HG03103 (cell line): ENCODE measurements at regions not wholly inside any gene's neighbourhood (a gene's known extent, or its start where the extent isn't known, plus 50 kb on each side); places are given as distances from the start of the nearest gene placed in this dataset.
"Not testable (repeated sequence)": the region's sequence is repeated elsewhere in the genome, so short reads cannot be mapped to it uniquely, and the experiment has no call there.

Source experiments
- ATAC-seq: cut with Tn5 transposase; IDR thresholded peaks from one replicate; pipeline ENCODE4 v1.9.1; 2021; ENCODE audit warnings: low read depth; ENCODE audit not compliant: unreplicated experiment

GRCh38 chr3:194877291-194878119 lies 191.8 kb downstream of the FAM43A start:
- ATAC-seq, result no peak

- ATAC-seq, result no peak
Measured at GRCh38 chr3:194879126-194879877, 193.6 kb downstream of the FAM43A start.

GRCh38 chr3:194879991-194880939 lies 194.6 kb downstream of the FAM43A start:
- ATAC-seq, result no peak

GRCh38 chr3:194880940-194881925 lies 195.6 kb downstream of the FAM43A start:
- ATAC-seq, result no peak

- no peak for ATAC-seq
Measured at GRCh38 chr3:194884649-194885315, 199.1 kb downstream of the FAM43A start.

- no peak for ATAC-seq
Measured at GRCh38 chr3:194885766-194886165, 200.1 kb downstream of the FAM43A start.

GRCh38 chr3:194886836-194887235 lies 201.2 kb downstream of the FAM43A start:
- no peak for ATAC-seq

GRCh38 chr3:194888062-194888461 lies 202.4 kb downstream of the FAM43A start:
- not testable (repeated sequence) for ATAC-seq

GRCh38 chr3:194888916-194889315 lies 203.2 kb downstream of the FAM43A start:
- no peak for ATAC-seq

- no peak for ATAC-seq
Measured at GRCh38 chr3:194890091-194890490, 204.4 kb downstream of the FAM43A start.

GRCh38 chr3:194893121-194893987 lies 207.7 kb downstream of the FAM43A start:
- no peak for ATAC-seq

GRCh38 chr3:194894538-194894937 lies 208.9 kb downstream of the FAM43A start:
- no peak for ATAC-seq

- ATAC-seq, result no peak
Measured at GRCh38 chr3:194900854-194901522, 215.3 kb downstream of the FAM43A start.

- ATAC-seq, result not testable (repeated sequence)
Measured at GRCh38 chr3:194903447-194903846, 217.8 kb downstream of the FAM43A start.

GRCh38 chr3:194904999-194905398 lies 219.3 kb downstream of the FAM43A start:
- not testable (repeated sequence) for ATAC-seq

GRCh38 chr3:194905696-194906095 lies 220.0 kb downstream of the FAM43A start:
- no peak for ATAC-seq

GRCh38 chr3:194906229-194906629 lies 220.5 kb downstream of the FAM43A start:
- no peak for ATAC-seq
